H1 (cell line): ENCODE measurements at regions not wholly inside any gene's neighbourhood (a gene's known extent, or its start where the extent isn't known, plus 50 kb on each side); places are given as distances from the start of the nearest gene placed in this dataset.

Experiments used
- CEBPB ChIP-seq: IDR thresholded peaks from 2 replicates; pipeline ENCODE4 v1.6.1; 2012; ENCODE audit warnings: low read depth, low read length
- CHD7 ChIP-seq: fragments of 300-600 bp; sonication (generic); IDR thresholded peaks from 2 replicates; pipeline ENCODE4 v1.7.1; 2012; ENCODE audit warnings: low read length, moderate library complexity, mild to moderate bottlenecking, inconsistent platforms; ENCODE audit not compliant: insufficient replicate concordance
- CREB1 ChIP-seq: IDR thresholded peaks from 2 replicates; pipeline ENCODE4 v1.6.1; 2012; ENCODE audit warnings: inconsistent platforms
- CTCF ChIP-seq, 3 experiments: IDR thresholded peaks; 1 replicate in 2 of 3; 2 replicates in 1 of 3; pipeline versions ENCODE4 v1.5.1 to v1.6.1; 2011; ENCODE audit warnings: low read length in 3 of 3, mild to moderate bottlenecking in 3 of 3, inconsistent platforms in 2 of 3, low read depth in 1 of 3, moderate library complexity in 1 of 3; ENCODE audit not compliant: insufficient read depth in 1 of 3; ENCODE audit errors: control extremely low read depth in 1 of 3
- EZH2 ChIP-seq: fragments of 200-600 bp; sonication (generic); IDR thresholded peaks from 2 replicates; pipeline ENCODE4 v1.7.1; 2012; ENCODE audit warnings: low read depth, mild to moderate bottlenecking, moderate library complexity, low read length, inconsistent platforms; ENCODE audit not compliant: severe bottlenecking
- SIRT6 ChIP-seq: IDR thresholded peaks from one replicate; pipeline ENCODE4 v1.7.1; 2012; ENCODE audit warnings: low read length, inconsistent platforms
- SP1 ChIP-seq: IDR thresholded peaks from 2 replicates; pipeline ENCODE4 v1.6.1; 2011; ENCODE audit warnings: low read depth, low read length
- USF2 ChIP-seq: IDR thresholded peaks from 2 replicates; pipeline ENCODE4 v1.6.1; 2011; ENCODE audit warnings: low read length, improper control_type of control experiment
- ZNF274 ChIP-seq: IDR thresholded peaks from 2 replicates; pipeline ENCODE4 v1.7.0; 2012; ENCODE audit warnings: low read length, borderline replicate concordance; ENCODE audit errors: extremely low read depth

- TF ChIP-seq CHD7 (no peak), USF2 (no peak), CEBPB (no peak), SIRT6 (no peak), CREB1 (no peak), CTCF (IDR thresholded peaks at IDR 0.05; ENCODE audit: control extremely low read depth in 1 of 3, insufficient read depth in 1 of 3, low read depth in 1 of 3, low read length in 3 of 3) (no peak), EZH2 (no peak), ZNF274 (no peak), SP1 (no peak)
Measured at GRCh38 chr12:33710548-33710947, 270.9 kb upstream of the SYT10 start (continued).
